Stimulated activated CD8-positive, alpha-beta memory T cell treated with anti-CD3 and anti-CD28 coated beads, Interleukin-7, amount 100 ng/mL, for 4 hours (primary cell): ENCODE measurements at regions not wholly inside any gene's neighbourhood (a gene's known extent, or its start where the extent isn't known, plus 50 kb on each side); places are given as distances from the start of the nearest gene placed in this dataset.

Experiments
- DNase-seq, 2 donors: peaks; one replicate each; pipeline ENCODE4 v3.0.0-alpha.2; 2020; ENCODE audit warnings: low read depth in 2 of 2

GRCh38 chr2:134141598-134142340 is 112.1 kb upstream of the MGAT5 start:
- no peak for DNase-seq

GRCh38 chr2:134142341-134142738 is 111.5 kb upstream of the MGAT5 start:
- no peak for DNase-seq

GRCh38 chr2:134142903-134143302 is 111.0 kb upstream of the MGAT5 start:
- DNase-seq: no peak

GRCh38 chr2:134143568-134143967 is 110.3 kb upstream of the MGAT5 start:
- DNase-seq: no peak

GRCh38 chr2:134144081-134144596 is 109.7 kb upstream of the MGAT5 start:
- DNase-seq: no peak

GRCh38 chr2:134144651-134145050 is 109.2 kb upstream of the MGAT5 start:
- DNase-seq: no peak

- no peak for DNase-seq
Measured at GRCh38 chr2:134145519-134145918, 108.4 kb upstream of the MGAT5 start.

GRCh38 chr2:134146161-134146560 is 107.7 kb upstream of the MGAT5 start:
- no peak for DNase-seq

- no peak for DNase-seq
Measured at GRCh38 chr2:134146620-134147019, 107.3 kb upstream of the MGAT5 start.

- DNase-seq: no peak
Measured at GRCh38 chr2:134148172-134148571, 105.7 kb upstream of the MGAT5 start.

GRCh38 chr2:134148843-134149472 is 104.9 kb upstream of the MGAT5 start:
- no peak for DNase-seq

GRCh38 chr2:134149904-134150303 is 104.0 kb upstream of the MGAT5 start:
- no peak for DNase-seq

GRCh38 chr2:134150760-134151159 is 103.1 kb upstream of the MGAT5 start:
- DNase-seq: no peak

GRCh38 chr2:134152045-134153010 is 101.5 kb upstream of the MGAT5 start:
- DNase-seq: no peak

- no peak for DNase-seq
Measured at GRCh38 chr2:134153294-134153880, 100.5 kb upstream of the MGAT5 start.

GRCh38 chr2:134154246-134154645 is 99.6 kb upstream of the MGAT5 start:
- no peak for DNase-seq

- no peak for DNase-seq
Measured at GRCh38 chr2:134155134-134155533, 98.7 kb upstream of the MGAT5 start.

- DNase-seq: no peak
Measured at GRCh38 chr2:134158295-134158694, 95.6 kb upstream of the MGAT5 start.

- no peak for DNase-seq
Measured at GRCh38 chr2:134161170-134161547, 92.7 kb upstream of the MGAT5 start.

- no peak for DNase-seq
Measured at GRCh38 chr2:134163336-134163735, 90.5 kb upstream of the MGAT5 start.

GRCh38 chr2:134164306-134164705 is 89.6 kb upstream of the MGAT5 start:
- DNase-seq: no peak

GRCh38 chr2:134167015-134167414 is 86.9 kb upstream of the MGAT5 start:
- no peak for DNase-seq
